ENCODE measurements at regions not wholly inside any gene's neighbourhood (a gene's known extent, or its start where the extent isn't known, plus 50 kb on each side); places are given as distances from the start of the nearest gene placed in this dataset.
"Not testable (repeated sequence)": the region's sequence is repeated elsewhere in the genome, so short reads cannot be mapped to it uniquely, and the experiment has no call there.

DNA sequence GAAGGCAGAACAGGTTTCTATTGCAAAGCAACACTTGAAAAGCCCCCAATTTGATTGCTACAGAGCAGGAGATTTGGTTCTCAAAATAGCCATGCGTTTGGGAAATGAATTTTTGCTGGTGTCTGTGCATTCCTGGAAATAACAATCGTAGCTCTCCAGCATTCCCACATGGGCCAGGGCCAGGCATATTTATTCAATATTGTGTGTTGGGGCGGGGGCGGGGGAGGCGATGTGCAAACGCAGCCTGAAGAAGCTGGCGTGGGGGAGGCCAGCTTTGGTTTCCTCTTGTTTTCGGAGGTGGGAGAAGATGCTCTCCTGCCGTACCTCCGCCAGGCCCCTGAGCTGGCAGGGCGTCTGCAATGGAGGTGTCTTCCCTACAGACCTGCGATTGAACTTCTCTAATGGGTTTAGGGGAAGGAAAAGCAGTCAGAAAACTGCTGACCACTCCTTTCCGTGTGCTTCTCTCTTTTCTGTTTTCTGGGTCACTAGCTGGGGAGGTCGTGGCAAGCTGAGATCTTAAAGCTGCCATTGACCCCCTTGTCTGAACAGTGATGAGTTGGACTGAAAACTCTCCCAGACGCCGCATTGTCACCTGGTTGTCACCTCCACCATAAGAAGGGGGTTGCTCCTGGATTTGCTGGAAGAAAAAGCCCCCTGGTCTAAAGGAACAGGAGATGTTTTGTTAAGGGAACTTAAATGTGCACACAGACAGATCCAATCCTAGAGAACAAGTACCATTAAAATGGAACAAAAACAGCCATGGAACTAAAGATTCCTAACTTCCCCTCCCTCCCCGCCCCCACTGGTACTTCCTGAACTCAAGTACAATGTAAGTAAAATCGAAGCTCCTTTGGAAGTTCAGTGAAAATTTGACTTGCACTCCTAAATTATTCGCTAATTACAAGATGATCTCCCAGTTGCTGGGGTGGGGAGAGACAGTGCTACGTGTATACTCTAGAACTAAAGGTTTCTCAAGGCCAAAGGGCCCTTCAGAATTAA is 56.4 kb upstream of the HABP2 start:
- no peak for FAIRE-seq

GRCh38 chr10:113497198-113497597 is 55.7 kb upstream of the HABP2 start:
- no peak for FAIRE-seq

GRCh38 chr10:113498997-113499396 is 53.9 kb upstream of the HABP2 start:
- no peak for FAIRE-seq

DNA sequence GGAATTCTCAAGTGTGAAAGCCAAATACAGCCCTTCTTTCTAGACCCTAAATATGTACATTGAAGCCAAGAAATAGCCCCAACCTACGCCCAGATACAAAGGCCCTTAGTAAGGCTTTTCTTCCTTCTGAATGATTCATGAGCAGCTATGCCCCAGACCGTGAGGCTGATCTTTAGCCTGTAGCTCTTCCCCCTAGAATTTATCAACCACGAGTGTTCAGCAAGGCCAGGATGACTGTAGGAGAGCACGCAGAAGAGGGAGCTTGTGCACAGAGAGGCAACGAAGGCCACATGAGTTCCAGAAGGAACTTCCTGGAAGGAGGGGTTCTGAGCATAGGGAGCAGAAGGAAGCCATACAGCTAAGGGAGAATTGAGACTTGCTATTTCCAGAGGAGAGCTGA is 53.0 kb upstream of the HABP2 start:
- no peak for FAIRE-seq

DNA sequence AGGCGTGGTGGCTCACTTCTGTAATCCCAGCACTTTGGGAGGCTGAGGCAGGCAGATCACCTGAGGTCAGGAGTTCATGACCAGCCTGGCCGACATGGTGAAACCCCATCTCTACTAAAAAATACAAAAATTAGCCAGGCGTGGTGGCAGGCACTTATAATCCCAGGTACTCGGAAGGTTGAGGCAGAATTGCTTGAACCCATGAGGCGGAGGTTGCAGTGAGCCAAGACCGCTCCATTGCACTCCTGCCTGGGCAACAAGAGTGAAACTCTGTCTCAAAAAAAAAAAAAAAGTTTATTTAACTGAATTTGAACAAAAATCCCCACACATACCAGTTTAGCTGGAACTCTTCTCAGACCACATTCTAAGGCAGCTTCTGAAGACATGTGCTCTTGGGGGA is 51.8 kb upstream of the HABP2 start:
- not testable (repeated sequence) for FAIRE-seq

Data from endometrium (tissue), 2 donors.